ENCODE measurements at regions not wholly inside any gene's neighbourhood (a gene's known extent, or its start where the extent isn't known, plus 50 kb on each side); places are given as distances from the start of the nearest gene placed in this dataset.

DNA sequence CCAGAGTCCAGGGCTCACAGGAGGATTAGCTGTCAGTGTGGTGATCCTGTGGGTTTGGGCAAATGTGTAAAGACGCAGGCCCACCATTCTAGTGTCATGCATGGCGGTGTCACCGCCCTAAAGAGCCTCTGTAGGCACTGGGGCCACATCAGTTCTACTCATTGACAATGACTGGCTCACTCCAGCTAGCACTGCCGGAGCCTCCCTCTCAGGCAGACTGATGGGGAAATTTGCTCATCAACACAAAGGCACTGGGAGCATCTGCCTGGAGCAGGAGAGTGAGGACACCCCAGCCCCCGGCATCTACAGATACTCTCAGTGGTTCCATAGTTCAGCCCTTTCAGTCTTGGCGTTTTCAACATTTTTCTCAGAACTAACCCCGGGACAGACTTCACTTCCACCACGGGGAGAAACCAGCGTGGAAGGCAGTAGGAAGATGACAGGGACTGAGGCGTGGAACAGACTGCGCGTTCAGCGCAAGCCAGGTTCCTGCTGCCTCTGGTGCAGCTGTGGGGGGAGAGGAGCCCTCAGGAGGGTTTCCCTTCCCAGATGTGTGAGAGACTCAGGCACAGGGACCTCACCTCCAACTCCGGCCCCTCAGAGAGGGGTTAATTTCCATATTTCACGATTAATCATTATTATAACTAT lies 256.6 kb downstream of the RBFOX3 start:
- no peak for FAIRE-seq
- no peak for DNase-seq (ENCODE audit: low spot score)

GRCh38 chr17:79353548-79353947 lies 257.3 kb downstream of the RBFOX3 start:
- DNase-seq (ENCODE audit: low spot score): no peak
- no peak for FAIRE-seq

DNA sequence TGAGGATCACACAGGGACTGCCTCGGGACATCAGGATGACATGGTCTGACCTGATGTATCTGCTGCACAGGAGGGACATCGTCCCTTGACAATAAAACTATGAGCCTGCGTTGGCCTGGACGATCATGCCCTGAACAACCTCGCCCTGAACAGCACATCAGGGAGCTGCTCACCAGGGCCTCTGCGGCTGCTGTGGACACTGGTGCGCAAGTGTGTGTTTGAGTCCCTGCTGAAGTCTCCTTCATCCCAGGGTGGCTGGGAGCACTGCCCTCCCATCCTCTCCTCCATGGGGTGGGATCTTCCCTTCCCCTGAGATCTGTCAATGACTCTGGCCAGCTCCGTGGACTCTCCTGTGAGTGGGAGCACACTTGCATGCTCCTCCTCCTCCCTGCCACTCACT lies 257.8 kb downstream of the RBFOX3 start:
- no peak for FAIRE-seq
- DNase-seq (ENCODE audit: low spot score): no peak

DNA sequence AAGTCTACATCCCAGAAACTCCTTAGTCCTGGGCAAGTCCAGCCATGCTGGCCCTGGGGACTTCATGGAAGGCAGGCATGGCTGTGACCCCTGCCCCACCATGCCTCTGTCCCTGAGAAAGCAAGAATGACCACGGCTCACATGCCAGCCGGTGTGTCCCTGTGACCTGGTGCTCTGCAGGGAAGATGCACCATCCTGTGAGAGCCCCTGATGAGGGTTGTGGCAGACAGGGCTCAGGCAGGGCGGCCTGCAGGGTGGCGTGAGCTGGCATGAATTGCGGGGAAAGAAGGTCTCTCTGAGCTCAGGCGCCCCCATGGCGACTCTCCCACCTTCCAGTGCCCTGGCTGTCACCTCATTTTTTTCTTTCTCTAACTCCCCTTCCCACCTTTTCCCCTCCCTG lies 260.3 kb downstream of the RBFOX3 start:
- no peak for DNase-seq (ENCODE audit: low spot score)
- FAIRE-seq: no peak

GRCh38 chr17:79349506-79350400 lies 261.1 kb downstream of the RBFOX3 start:
- DNase-seq (ENCODE audit: low spot score) (no peak), FAIRE-seq (no peak)

- FAIRE-seq: no peak
- no peak for DNase-seq (ENCODE audit: low spot score)
Observed at GRCh38 chr17:79342376-79342775, 267.8 kb downstream of the ENGASE start.

- DNase-seq (ENCODE audit: low spot score) (no peak), FAIRE-seq (no peak)
Observed at GRCh38 chr17:79341816-79342215, 267.2 kb downstream of the ENGASE start.

GRCh38 chr17:79341222-79341780 lies 266.7 kb downstream of the ENGASE start:
- DNase-seq (ENCODE audit: low spot score) (no peak), FAIRE-seq (no peak)

DNA sequence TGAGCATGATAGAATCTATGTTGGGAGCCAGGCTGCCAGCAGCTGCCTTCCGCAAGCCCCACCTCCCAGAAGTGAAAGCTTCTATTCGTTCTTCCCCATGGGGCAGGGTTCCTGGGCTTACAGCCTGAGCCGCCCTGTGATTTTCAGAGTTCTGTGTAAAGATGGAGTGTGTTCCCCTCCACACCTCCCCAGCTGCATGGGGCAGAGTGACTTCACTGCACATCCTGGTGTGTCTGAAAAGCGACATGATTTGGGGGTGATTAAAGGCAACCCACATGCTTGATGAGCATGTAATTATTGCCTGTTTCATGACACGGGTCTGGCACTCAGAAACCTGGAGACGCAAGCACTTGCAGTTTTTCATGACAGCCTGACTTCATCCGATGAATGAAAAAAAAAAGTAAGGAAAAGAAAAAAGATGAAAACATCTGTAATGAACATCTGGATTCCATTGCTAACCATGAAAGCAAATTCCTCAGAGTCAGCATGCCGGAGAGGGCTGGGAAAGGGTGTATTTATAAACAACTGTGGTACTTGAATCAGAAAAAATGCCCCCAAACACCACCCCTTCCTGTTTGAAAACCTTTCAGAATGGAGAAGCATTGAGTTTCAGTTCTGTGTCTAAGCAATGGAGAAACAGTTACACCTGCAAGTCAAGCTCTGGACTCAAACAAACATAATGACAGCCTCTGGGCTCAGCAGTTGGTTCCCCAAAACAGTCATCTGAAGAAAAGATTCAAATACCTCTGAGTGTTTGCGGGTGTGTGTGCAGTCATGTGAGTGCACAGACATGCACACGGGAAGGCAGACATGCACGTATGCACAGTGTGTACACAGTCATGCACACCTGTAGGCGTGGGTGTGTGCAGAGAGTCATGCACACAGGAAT lies 266.0 kb downstream of the ENGASE start:
- no peak for DNase-seq (ENCODE audit: low spot score)

GRCh38 chr17:79339321-79339720 lies 264.7 kb downstream of the ENGASE start:
- FAIRE-seq (no peak), DNase-seq (ENCODE audit: low spot score) (no peak)

More for the DNA sequence above, 266.0 kb downstream of the ENGASE start:
- FAIRE-seq: no peak

DNA sequence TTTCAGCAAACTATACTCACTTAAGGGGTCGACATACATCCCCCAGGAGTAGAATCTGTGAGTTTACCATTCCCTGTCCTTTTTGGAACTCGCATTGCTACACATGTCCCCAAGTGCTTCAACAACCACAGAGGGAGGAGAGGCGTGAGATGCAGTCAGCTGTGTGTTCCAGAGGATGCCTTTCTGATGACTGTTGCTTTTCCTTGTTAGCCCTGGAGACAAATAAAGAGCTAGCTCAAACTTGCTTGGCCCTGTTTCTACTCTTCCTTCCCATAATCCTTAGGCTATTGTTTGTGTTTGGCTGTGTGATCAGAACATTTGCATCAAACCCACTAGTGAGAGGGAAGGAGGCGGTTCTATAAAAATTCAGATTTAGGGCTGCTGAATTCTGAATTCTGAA lies 264.0 kb downstream of the ENGASE start:
- FAIRE-seq: no peak
- no peak for DNase-seq (ENCODE audit: low spot score)

- no peak for FAIRE-seq
- DNase-seq (ENCODE audit: low spot score): no peak
Observed at GRCh38 chr17:79338152-79338551, 263.5 kb downstream of the ENGASE start.

DNA sequence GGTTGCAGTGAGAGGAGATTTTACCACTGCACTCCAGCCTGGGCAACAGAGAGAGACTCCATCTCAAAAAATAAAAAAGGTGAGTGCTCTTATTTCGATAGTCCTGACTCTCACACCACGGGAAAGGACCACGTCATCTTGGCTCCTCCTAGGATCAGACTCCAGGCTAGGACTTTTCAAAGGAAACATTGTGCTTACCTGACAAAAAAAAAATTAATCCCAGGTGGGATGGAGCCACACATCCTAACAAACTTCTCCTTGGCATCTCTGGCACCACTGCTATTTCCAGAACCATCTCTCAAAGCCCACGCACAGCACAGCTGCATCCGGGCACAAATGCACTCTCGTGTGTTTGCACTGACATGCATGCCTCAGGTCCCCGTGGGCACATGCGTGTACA lies 262.4 kb downstream of the ENGASE start:
- DNase-seq (ENCODE audit: low spot score) (no peak), FAIRE-seq (no peak)

DNA sequence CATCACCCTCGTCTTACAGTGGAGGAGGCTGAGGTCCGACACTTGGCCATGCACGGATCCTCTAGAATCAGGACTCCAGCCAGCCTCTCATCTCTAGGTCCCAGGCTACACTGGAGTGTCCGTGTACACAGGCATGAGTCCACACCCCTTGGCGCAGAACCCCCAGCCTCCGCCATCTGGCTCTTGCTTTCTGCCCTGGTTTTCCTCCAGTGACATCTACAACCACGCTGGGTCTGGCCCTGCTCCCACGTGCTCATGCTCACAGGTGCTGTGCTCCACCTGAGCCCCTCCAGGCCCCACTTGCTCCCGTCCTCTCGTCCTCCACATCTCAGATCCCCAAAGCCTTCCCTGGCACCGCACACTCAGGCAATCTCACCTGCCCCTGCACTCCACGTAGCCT lies 260.8 kb downstream of the ENGASE start:
- DNase-seq (ENCODE audit: low spot score) (no peak), FAIRE-seq (no peak)

- FAIRE-seq: no peak
- no peak for DNase-seq (ENCODE audit: low spot score)
Observed at GRCh38 chr17:79332011-79332554, 257.5 kb downstream of the ENGASE start.

DNA sequence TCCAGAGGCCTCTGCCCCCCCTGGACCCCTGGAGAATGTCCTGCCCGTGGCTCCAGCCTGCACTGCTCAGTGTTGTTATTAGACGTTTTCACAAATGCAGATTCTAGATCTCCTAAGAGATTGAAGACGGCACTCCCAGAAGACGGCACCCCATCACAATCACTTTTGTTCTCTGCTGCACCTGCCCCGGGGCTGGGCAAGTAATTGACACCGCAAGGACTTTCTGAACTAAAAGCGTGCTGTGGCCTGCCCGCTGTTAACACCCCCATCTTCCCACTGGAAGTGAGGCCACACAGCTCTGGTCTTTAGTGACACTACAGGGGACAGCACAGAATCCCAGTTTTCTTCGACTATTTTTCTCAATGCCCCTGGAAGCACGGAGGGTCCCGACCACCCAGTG lies 256.9 kb downstream of the ENGASE start:
- FAIRE-seq (no peak), DNase-seq (ENCODE audit: low spot score) (no peak)

DNA sequence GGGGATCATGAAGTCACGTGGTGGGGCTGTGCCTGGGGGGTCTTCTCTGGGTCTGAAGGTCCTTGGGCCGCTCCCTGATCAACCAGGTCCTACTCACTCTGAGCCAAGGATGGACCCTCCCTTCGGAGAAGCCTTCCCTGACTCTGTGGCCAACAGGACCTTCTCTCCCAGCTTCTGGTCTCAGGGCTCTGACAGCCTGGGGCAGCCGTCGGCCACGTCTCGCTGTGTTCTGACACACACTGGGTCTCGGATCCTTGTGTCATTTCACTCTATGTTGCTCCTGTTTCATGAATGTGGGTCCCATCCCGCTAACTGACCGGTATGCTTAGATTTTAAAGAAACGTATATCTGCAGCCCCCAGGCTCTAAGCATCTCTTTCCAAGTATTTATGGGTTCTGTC lies 256.1 kb downstream of the ENGASE start:
- no peak for DNase-seq (ENCODE audit: low spot score)
- FAIRE-seq: no peak

GRCh38 chr17:79330229-79330628 lies 255.6 kb downstream of the ENGASE start:
- DNase-seq (ENCODE audit: low spot score) (no peak), FAIRE-seq (no peak)

DNA sequence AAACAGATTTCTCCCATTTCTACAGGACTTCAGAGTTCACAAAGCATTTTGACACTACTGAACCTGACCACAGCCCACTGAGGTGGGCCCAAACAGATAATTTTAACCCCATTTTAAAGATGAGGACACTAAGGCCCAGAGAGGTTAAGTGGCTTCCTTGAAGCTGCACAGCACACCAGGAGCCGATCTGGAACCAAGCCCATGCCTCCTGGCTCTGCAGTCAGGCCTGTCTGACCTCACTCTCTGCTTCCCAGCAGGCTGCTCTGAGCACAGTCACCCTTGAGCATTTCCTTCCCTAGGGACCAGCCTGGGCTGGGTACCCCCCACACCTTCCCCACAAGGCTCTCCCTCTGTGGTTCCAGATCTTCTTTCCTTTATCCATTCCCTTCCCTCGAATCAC lies 252.2 kb downstream of the ENGASE start:
- FAIRE-seq: no peak
- no peak for DNase-seq (ENCODE audit: low spot score)

DNA sequence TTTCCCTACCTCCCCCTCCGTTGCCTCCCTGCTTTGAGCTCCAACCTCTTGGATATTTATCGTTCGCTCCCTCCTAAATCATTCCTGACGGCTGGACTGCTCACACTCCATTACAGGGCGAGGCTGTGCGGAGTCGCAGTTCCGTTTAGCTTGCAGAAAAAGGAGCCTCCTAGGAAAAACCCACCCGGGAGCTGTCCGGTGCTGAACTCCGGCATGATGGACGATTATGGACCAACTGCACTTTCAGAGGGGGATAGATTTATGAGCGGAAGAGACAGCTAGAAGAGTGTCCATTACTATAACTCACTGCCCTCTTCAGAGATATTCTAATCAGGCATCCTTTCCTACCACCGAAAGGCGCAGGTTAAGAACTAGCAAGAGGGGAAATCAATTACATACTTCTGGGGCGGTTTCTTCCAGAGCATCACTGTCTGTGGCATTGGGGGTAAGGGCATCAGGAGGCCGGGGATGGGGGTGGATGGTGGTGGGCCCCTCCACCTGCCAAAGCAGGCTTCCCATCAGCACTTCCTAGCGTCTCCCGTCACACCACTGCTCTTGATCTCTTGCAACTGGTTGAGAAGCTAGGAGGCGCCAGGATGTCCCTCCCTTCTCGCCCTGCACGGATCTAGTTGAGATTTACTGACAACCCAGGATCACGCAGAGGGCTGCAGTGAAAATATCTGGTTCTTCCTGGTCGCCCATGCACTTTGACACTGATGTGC lies 251.2 kb downstream of the ENGASE start:
- DNase-seq (ENCODE audit: low spot score) (no peak), FAIRE-seq (no peak)

- FAIRE-seq (no peak), DNase-seq (ENCODE audit: low spot score) (no peak)
Observed at GRCh38 chr17:79324194-79324593, 249.6 kb downstream of the ENGASE start.
